ENCODE measurements at regions not wholly inside any gene's neighbourhood (a gene's known extent, or its start where the extent isn't known, plus 50 kb on each side); places are given as distances from the start of the nearest gene placed in this dataset.

DNA sequence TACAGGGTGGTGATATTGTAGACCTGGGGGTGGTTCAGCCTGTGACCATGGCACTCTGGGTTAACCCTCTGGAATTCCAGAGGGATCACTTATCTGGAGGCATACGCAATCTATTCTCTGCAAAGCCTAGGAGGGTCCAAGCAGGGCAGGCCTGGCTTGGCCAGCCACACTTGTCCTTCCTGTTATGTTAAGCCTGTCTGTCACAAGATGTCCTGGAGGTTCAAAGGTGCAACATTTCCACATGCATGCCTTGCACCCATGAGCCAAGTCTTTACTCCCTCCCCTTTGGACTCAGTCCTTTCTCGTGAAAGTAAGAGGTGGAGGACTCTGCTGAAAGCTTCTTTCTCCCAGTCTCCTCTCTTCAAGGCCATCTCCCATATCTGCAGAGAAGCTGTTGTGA, 345.1 kb downstream of the HHIPL2 start:
- H3K27ac Mint-ChIP-seq, result no peak overlapping the region
- POLR2A ChIA-PET, result no interaction called here
- ATAC-seq, result no peak

GRCh38 chr1:222196736-222197135, 351.2 kb downstream of the HHIPL2 start:
- DNase-seq, result no peak

More for the DNA sequence above, 345.1 kb downstream of the HHIPL2 start:
- DNase-seq, result no peak
- Histone ChIP-seq H3K27ac (ENCODE audit: low read depth, low read length) (no peak overlapping the region), H3K9me3 (ENCODE audit: control insufficient read depth in 2 of 3, low read length in 3 of 3) (no peaks in the 10 kb centered on the region), H3K36me3 (ENCODE audit: control insufficient read depth in 2 of 3, insufficient read depth in 3 of 3, low read length in 3 of 3) (no peaks in the 10 kb centered on the region), H3K4me3 (ENCODE audit: low read length) (no peak overlapping the region), H3K4me1 (ENCODE audit: control insufficient read depth in 2 of 2, insufficient read depth in 2 of 2, low read length in 2 of 2) (no peaks in the 10 kb centered on the region), H3K27me3 (ENCODE audit: control insufficient read depth in 2 of 2, insufficient read depth in 2 of 2, low read length in 2 of 2) (no peaks in the 10 kb centered on the region)
- no peak overlapping the region for H3K4me3 Mint-ChIP-seq
- H3K4me1 Mint-ChIP-seq, result peaks cover 0 to 4% (median 0%) of the 10 kb centered on the region in 7 donors
- no peaks in the 10 kb centered on the region for H3K36me3 Mint-ChIP-seq
- no peaks in the 10 kb centered on the region for H3K27me3 Mint-ChIP-seq
- CTCF ChIA-PET, result no interaction called here
- H3K9me3 Mint-ChIP-seq, result peaks cover 0 to 5% (median 0%) of the 10 kb centered on the region in 11 donors
- intact Hi-C loops (cut with micrococcal nuclease), result no loop called here

GRCh38 chr1:222196288-222196687, 351.6 kb downstream of the HHIPL2 start:
- H3K27me3 ChIP-seq (ENCODE audit: control insufficient read depth in 2 of 2, insufficient read depth in 2 of 2, low read length in 2 of 2), result no peaks in the 10 kb centered on the region
- DNase-seq, result no peak
- H3K36me3 ChIP-seq (ENCODE audit: control insufficient read depth in 2 of 3, insufficient read depth in 3 of 3, low read length in 3 of 3), result no peaks in the 10 kb centered on the region
- H3K27me3 Mint-ChIP-seq, result no peaks in the 10 kb centered on the region
- H3K4me3 Mint-ChIP-seq, result no peak overlapping the region
- no peak overlapping the region for H3K4me3 ChIP-seq (ENCODE audit: low read length)
- no peak overlapping the region for H3K27ac Mint-ChIP-seq
- CTCF ChIA-PET, result no interaction called here
- no peak for ATAC-seq
- no peak overlapping the region for H3K27ac ChIP-seq (ENCODE audit: low read depth, low read length)
- POLR2A ChIA-PET, result interaction anchor here (1.4 kb wide), 1 partner anchor 8 kb away, joined by 3 read pairs; no protein-coding TSS in a partner anchor
- no peaks in the 10 kb centered on the region for H3K4me1 ChIP-seq (ENCODE audit: control insufficient read depth in 2 of 2, insufficient read depth in 2 of 2, low read length in 2 of 2)
- H3K36me3 Mint-ChIP-seq, result peaks cover 0 to 7% (median 6%) of the 10 kb centered on the region in 5 donors
- peaks cover 0 to 8% (median 6%) of the 10 kb centered on the region in 11 donors for H3K9me3 Mint-ChIP-seq
- H3K9me3 ChIP-seq (ENCODE audit: control insufficient read depth in 2 of 3, low read length in 3 of 3), result no peaks in the 10 kb centered on the region
- intact Hi-C loops (cut with micrococcal nuclease), result no loop called here
- H3K4me1 Mint-ChIP-seq, result no peaks in the 10 kb centered on the region

More at GRCh38 chr1:222196736-222197135, 351.2 kb downstream of the HHIPL2 start:
- POLR2A ChIA-PET, result interaction anchor here (1.4 kb wide), 1 partner anchor 9 kb away, joined by 3 read pairs; no protein-coding TSS in a partner anchor
- Histone ChIP-seq H3K36me3 (ENCODE audit: control insufficient read depth in 2 of 3, insufficient read depth in 3 of 3, low read length in 3 of 3) (no peaks in the 10 kb centered on the region), H3K4me3 (ENCODE audit: low read length) (no peak overlapping the region), H3K27ac (ENCODE audit: low read depth, low read length) (no peak overlapping the region), H3K27me3 (ENCODE audit: control insufficient read depth in 2 of 2, insufficient read depth in 2 of 2, low read length in 2 of 2) (no peaks in the 10 kb centered on the region), H3K4me1 (ENCODE audit: control insufficient read depth in 2 of 2, insufficient read depth in 2 of 2, low read length in 2 of 2) (no peaks in the 10 kb centered on the region), H3K9me3 (ENCODE audit: control insufficient read depth in 2 of 3, low read length in 3 of 3) (no peaks in the 10 kb centered on the region)
- intact Hi-C loops (cut with micrococcal nuclease), result no loop called here
- CTCF ChIA-PET, result no interaction called here
- no peak overlapping the region for H3K27ac Mint-ChIP-seq
- no peak for ATAC-seq
- no peaks in the 10 kb centered on the region for H3K27me3 Mint-ChIP-seq
- peaks cover 0 to 2% (median 2%) of the 10 kb centered on the region in 5 donors for H3K36me3 Mint-ChIP-seq
- H3K4me1 Mint-ChIP-seq, result no peaks in the 10 kb centered on the region
- peaks cover 0 to 4% (median 3%) of the 10 kb centered on the region in 11 donors for H3K9me3 Mint-ChIP-seq
- H3K4me3 Mint-ChIP-seq, result no peak overlapping the region

DNA sequence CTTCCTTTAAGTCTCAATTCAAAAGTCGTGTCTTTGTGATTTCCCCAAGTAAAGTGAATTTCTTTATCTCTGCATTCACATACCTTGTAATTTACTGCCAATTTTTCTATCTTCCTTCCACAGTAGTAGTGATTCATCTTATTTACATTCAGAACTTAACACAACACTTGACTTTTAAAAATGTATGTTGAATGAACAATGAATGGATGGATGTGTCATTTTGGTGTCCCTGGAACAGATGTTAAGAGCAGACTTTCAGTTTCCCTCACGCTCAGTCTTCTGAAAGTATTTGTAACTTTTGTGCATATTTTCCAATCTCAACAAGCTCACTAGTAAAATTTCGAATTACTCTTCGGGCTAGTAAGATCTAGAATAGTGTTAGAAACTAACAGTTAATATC, 352.0 kb downstream of the HHIPL2 start:
- POLR2A ChIA-PET, result interaction anchor here (1.4 kb wide), 1 partner anchor 8 kb away, joined by 3 read pairs; no protein-coding TSS in a partner anchor

GRCh38 chr1:222189218-222189617, 358.7 kb downstream of the HHIPL2 start:
- ChIA-PET POLR2A (no interaction called here), CTCF (no interaction called here)
- no peaks in the 10 kb centered on the region for H3K36me3 ChIP-seq (ENCODE audit: control insufficient read depth in 2 of 3, insufficient read depth in 3 of 3, low read length in 3 of 3)
- H3K27me3 ChIP-seq (ENCODE audit: control insufficient read depth in 2 of 2, insufficient read depth in 2 of 2, low read length in 2 of 2), result no peaks in the 10 kb centered on the region
- no peaks in the 10 kb centered on the region for H3K4me1 Mint-ChIP-seq
- H3K9me3 Mint-ChIP-seq, result peaks cover 0 to 13% (median 6%) of the 10 kb centered on the region in 11 donors
- no peak overlapping the region for H3K27ac Mint-ChIP-seq
- no peaks in the 10 kb centered on the region for H3K4me1 ChIP-seq (ENCODE audit: control insufficient read depth in 2 of 2, insufficient read depth in 2 of 2, low read length in 2 of 2)
- no peak overlapping the region for H3K4me3 Mint-ChIP-seq
- peaks cover 0 to 7% (median 6%) of the 10 kb centered on the region in 5 donors for H3K36me3 Mint-ChIP-seq
- peaks cover 0 to 4% (median 0%) of the 10 kb centered on the region in 5 donors for H3K27me3 Mint-ChIP-seq
- no peak overlapping the region for H3K27ac ChIP-seq (ENCODE audit: low read depth, low read length)
- DNase-seq (no peak), ATAC-seq (no peak)
- H3K4me3 ChIP-seq (ENCODE audit: low read length), result no peak overlapping the region
- no peaks in the 10 kb centered on the region for H3K9me3 ChIP-seq (ENCODE audit: control insufficient read depth in 2 of 3, low read length in 3 of 3)
- intact Hi-C loops (cut with micrococcal nuclease), result no loop called here

More for the DNA sequence above, 352.0 kb downstream of the HHIPL2 start:
- ATAC-seq (no peak), DNase-seq (no peak)
- Mint-ChIP-seq H3K4me3 (no peak overlapping the region), H3K27me3 (no peaks in the 10 kb centered on the region), H3K4me1 (no peaks in the 10 kb centered on the region), H3K27ac (no peak overlapping the region), H3K36me3 (peaks cover 0 to 7% (median 6%) of the 10 kb centered on the region in 5 donors), H3K9me3 (peaks cover 0 to 8% (median 6%) of the 10 kb centered on the region in 11 donors)
- intact Hi-C loops (cut with micrococcal nuclease), result no loop called here
- H3K4me3 ChIP-seq (ENCODE audit: low read length), result no peak overlapping the region
- H3K9me3 ChIP-seq (ENCODE audit: control insufficient read depth in 2 of 3, low read length in 3 of 3), result no peaks in the 10 kb centered on the region
- no peaks in the 10 kb centered on the region for H3K27me3 ChIP-seq (ENCODE audit: control insufficient read depth in 2 of 2, insufficient read depth in 2 of 2, low read length in 2 of 2)
- H3K4me1 ChIP-seq (ENCODE audit: control insufficient read depth in 2 of 2, insufficient read depth in 2 of 2, low read length in 2 of 2), result no peaks in the 10 kb centered on the region
- no peak overlapping the region for H3K27ac ChIP-seq (ENCODE audit: low read depth, low read length)
- no peaks in the 10 kb centered on the region for H3K36me3 ChIP-seq (ENCODE audit: control insufficient read depth in 2 of 3, insufficient read depth in 3 of 3, low read length in 3 of 3)
- CTCF ChIA-PET, result no interaction called here

GRCh38 chr1:222187566-222188332, 360.2 kb downstream of the HHIPL2 start:
- no peaks in the 10 kb centered on the region for H3K4me1 Mint-ChIP-seq
- Histone ChIP-seq H3K27ac (ENCODE audit: low read depth, low read length) (no peak overlapping the region), H3K36me3 (ENCODE audit: control insufficient read depth in 2 of 3, insufficient read depth in 3 of 3, low read length in 3 of 3) (no peaks in the 10 kb centered on the region), H3K4me1 (ENCODE audit: control insufficient read depth in 2 of 2, insufficient read depth in 2 of 2, low read length in 2 of 2) (no peaks in the 10 kb centered on the region), H3K9me3 (ENCODE audit: control insufficient read depth in 2 of 3, low read length in 3 of 3) (no peaks in the 10 kb centered on the region), H3K27me3 (ENCODE audit: control insufficient read depth in 2 of 2, insufficient read depth in 2 of 2, low read length in 2 of 2) (no peaks in the 10 kb centered on the region), H3K4me3 (ENCODE audit: low read length) (no peak overlapping the region)
- ATAC-seq (no peak), DNase-seq (no peak)
- ChIA-PET CTCF (no interaction called here), POLR2A (interaction anchor here (0.7 kb wide), 1 partner anchor 9 kb away, joined by 3 read pairs; no protein-coding TSS in a partner anchor)
- peaks cover 0 to 21% (median 8%) of the 10 kb centered on the region in 11 donors for H3K9me3 Mint-ChIP-seq
- peaks cover 0 to 7% (median 6%) of the 10 kb centered on the region in 5 donors for H3K36me3 Mint-ChIP-seq
- peaks cover 0 to 5% (median 0%) of the 10 kb centered on the region in 5 donors for H3K27me3 Mint-ChIP-seq
- no peak overlapping the region for H3K4me3 Mint-ChIP-seq
- intact Hi-C loops (cut with micrococcal nuclease), result no loop called here
- H3K27ac Mint-ChIP-seq, result no peak overlapping the region

DNA sequence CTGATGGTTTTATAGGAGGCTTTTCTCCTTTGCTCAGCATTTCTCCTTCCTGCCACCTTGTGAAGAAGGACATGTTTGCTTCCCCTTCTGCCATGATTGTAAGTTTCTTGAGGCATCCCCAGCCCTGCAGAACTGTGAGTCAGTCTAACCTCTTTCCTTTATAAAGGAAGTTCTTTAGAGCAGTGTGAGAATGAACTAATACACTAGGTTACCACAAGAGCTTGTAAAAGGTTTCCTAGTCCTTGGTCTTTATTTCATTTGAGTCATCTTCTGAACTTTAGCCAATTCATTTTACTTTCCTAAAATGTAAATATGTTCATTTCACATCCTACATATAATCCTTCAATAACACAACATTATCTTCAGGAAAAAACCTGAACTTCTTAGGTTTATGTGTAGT, 365.3 kb downstream of the HHIPL2 start:
- Histone ChIP-seq H3K36me3 (ENCODE audit: control insufficient read depth in 2 of 3, insufficient read depth in 3 of 3, low read length in 3 of 3) (no peaks in the 10 kb centered on the region), H3K4me3 (ENCODE audit: low read length) (no peak overlapping the region), H3K27me3 (ENCODE audit: control insufficient read depth in 2 of 2, insufficient read depth in 2 of 2, low read length in 2 of 2) (no peaks in the 10 kb centered on the region), H3K27ac (ENCODE audit: low read depth, low read length) (no peak overlapping the region), H3K9me3 (ENCODE audit: control insufficient read depth in 2 of 3, low read length in 3 of 3) (no peaks in the 10 kb centered on the region), H3K4me1 (ENCODE audit: control insufficient read depth in 2 of 2, insufficient read depth in 2 of 2, low read length in 2 of 2) (no peaks in the 10 kb centered on the region)
- Mint-ChIP-seq H3K4me1 (no peaks in the 10 kb centered on the region), H3K9me3 (peaks cover 2 to 25% (median 9%) of the 10 kb centered on the region in 11 donors), H3K36me3 (no peaks in the 10 kb centered on the region), H3K27me3 (peaks cover 0 to 8% (median 0%) of the 10 kb centered on the region in 5 donors), H3K4me3 (no peak overlapping the region), H3K27ac (peak overlapping the region in 1 of 9 donors; percentile 76)
- ChIA-PET CTCF (no interaction called here), POLR2A (no interaction called here)
- intact Hi-C loops (cut with micrococcal nuclease), result no loop called here
- no peak for ATAC-seq
- no peak for DNase-seq

Measured in naive thymus-derived CD4-positive, alpha-beta T cell (primary cell).